ENCODE measurements at regions not wholly inside any gene's neighbourhood (a gene's known extent, or its start where the extent isn't known, plus 50 kb on each side); places are given as distances from the start of the nearest gene placed in this dataset.

- TF ChIP-seq CTCF (tag by site-specific recombination; IDR thresholded peaks at IDR 0.05) = no peak
- no peak for TF ChIP-seq ZBTB21 (tag by site-specific recombination; IDR thresholded peaks at IDR 0.05)
- no peak for TF ChIP-seq ZNF548 (tag by site-specific recombination; IDR thresholded peaks at IDR 0.05)
- no peak for TF ChIP-seq PATZ1 (tag by site-specific recombination; IDR thresholded peaks at IDR 0.05)
- TF ChIP-seq ZNF280D (tag by site-specific recombination; IDR thresholded peaks at IDR 0.05) = no peak
- TF ChIP-seq ZNF274 (IDR thresholded peaks at IDR 0.05; ENCODE audit: low read length) = no peak
- TF ChIP-seq ZNF274 (tag by site-specific recombination; IDR thresholded peaks at IDR 0.05; ENCODE audit: borderline replicate concordance) = no peak
- no peak for TF ChIP-seq ZNF768 (tag by site-specific recombination; IDR thresholded peaks at IDR 0.05)
- TF ChIP-seq SP2 (tag by site-specific recombination; IDR thresholded peaks at IDR 0.05) = no peak
- no peak for TF ChIP-seq ZNF660 (tag by site-specific recombination; IDR thresholded peaks at IDR 0.05)
- no peak for TF ChIP-seq ZNF223 (tag by site-specific recombination; IDR thresholded peaks at IDR 0.05)
- no peak for TF ChIP-seq ELK4 (IDR thresholded peaks at IDR 0.05; ENCODE audit: borderline replicate concordance, low read depth, low read length)
These were observed 415.7 kb downstream of the ZNF608 start for GRCh38 chr5:124330595-124331220.

Data from HEK293 (cell line).